ENCODE measurements at regions not wholly inside any gene's neighbourhood (a gene's known extent, or its start where the extent isn't known, plus 50 kb on each side); places are given as distances from the start of the nearest gene placed in this dataset.
A peak's percentile ranks its signal among the peaks of the same experiment; 100 is the strongest.

DNA sequence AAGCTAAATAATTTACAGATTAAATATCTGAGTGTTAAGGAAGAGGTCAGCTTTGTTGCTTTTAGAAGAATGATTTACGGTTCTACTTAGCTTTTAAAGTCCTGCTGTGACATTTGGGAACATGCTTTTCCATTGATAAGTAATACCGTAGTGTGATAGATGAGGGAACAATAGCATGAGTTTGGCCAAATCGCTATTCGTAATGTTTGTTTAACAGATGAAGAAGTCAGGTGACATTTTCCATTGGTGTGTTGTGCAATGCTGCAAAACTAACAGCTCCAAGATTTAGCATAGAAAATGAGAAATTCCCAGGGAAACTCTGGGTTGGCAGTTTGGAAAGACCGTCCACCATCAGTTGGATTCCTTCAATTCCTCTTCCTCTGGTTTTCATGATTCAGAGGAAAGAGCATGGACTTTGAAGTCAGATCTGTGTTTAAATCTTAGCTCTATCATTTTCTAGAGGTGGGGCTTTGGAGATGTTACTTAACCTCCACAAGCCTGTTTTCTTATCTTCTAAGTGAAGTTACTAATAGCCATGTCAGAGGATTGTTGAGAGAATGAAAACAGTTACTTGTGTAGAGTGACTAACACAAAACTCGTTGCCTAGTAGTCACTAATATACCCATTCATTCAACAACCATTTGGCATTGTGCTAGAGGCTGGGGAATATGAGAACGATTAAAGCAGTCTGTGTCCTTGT is 140.4 kb upstream of the BMPER start:
- in situ Hi-C loops (cut with HindIII; ENCODE audit: low pct_unique_long_range_greater_than_20kb, low sequenced_read_pairs), result no loop called here
- DNase-seq (ENCODE audit: low read depth), result peak; percentile 87

DNA sequence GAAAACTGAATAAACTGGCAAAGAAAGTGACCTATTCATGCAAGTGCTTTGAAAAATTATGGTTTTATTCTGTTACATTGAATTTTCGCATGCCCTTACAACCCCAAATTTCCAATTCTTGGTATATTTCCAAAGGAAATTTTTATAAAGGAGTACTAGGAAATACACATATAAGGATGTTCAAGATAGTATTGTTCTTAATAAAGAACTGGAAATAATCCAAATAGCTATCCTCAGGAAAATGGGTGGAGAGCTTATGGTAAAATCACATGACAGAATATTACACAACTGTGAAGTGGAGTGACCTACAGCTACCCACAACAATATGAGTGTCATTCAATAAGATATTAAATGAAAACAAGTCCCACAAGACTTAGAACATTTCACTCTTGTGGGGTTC is 138.9 kb upstream of the BMPER start:
- no peak for DNase-seq (ENCODE audit: low read depth)
- in situ Hi-C loops (cut with HindIII; ENCODE audit: low pct_unique_long_range_greater_than_20kb, low sequenced_read_pairs), result no loop called here

DNA sequence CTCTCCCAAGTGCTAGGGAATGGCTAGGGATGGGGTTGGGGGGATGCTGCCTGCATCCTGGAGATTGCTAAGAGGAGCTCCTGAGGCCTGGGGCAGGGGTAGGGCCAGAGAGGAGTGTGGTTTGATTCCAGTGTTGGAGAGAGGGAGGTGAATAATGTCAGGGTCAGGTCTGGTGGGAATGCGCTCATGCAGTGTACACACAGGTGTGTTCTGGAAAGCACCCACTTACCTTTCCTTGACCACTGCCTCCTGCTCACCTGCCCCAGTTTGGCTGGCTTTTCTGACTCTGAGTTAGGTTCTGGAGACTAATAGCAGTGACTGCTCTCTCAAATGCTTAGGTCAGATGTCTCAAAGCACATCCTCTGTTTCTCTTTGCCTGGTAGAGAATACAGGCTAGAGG is 135.4 kb upstream of the BMPER start:
- DNase-seq (ENCODE audit: low read depth), result no peak
- in situ Hi-C loops (cut with HindIII; ENCODE audit: low pct_unique_long_range_greater_than_20kb, low sequenced_read_pairs), result no loop called here

DNA sequence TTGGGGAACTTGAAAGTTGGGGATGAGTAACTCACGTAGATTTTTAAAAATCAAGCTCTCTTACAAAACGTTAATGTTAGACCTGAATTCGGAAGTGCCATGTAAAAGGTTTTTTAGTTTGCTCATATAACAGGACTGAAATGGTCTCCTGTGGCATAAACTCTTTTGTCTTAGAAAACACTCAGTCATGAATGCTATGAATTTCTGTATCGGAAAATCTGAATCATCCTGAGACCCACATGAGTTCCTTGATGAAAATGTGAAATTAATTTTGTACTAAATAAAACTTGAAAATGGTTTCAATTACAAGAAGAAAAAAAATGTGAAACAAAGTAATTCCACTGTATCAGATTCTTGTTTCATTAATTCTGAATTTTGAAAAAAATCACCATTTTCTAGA is 134.8 kb upstream of the BMPER start:
- in situ Hi-C loops (cut with HindIII; ENCODE audit: low pct_unique_long_range_greater_than_20kb, low sequenced_read_pairs), result no loop called here
- no peak for DNase-seq (ENCODE audit: low read depth)

DNA sequence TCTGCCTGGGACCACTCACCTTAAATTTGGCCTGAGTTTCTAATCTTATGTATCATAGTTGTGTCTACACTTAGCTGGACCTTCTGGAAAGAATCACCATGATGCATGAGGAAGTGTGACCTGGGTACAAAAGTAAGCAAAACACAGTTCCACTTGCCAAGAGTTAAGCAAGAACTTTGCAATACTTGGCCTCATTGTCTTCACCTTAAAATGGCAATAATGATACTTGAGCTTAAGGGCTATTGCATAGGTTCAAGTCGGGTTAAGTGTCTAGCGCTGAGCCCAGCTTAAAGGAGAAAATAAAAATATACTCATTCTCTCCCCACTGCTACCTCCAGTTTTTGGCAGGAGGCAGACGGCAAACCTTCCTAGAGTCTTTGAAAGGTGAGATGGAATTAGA is 133.9 kb upstream of the BMPER start:
- DNase-seq (ENCODE audit: low read depth), result no peak
- in situ Hi-C loops (cut with HindIII; ENCODE audit: low pct_unique_long_range_greater_than_20kb, low sequenced_read_pairs), result no loop called here

DNA sequence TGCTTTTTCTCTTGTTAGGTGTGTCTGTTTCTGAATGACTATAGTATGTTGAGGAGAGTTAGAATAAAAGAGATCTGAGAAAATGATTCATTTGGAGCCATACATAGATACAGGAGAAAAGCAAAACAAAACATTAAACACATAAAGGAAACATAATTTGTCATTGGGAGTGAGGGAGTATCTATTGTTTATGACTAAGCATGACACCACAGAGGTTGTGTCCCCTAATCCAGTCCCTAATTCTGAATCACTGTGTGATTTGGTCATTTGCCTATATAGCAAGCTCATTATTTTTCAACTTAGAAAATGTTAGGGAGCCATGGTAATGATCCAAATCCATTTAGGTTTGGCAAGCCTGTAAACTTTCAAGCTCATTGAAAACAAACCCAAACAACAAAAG is 132.3 kb upstream of the BMPER start:
- in situ Hi-C loops (cut with HindIII; ENCODE audit: low pct_unique_long_range_greater_than_20kb, low sequenced_read_pairs), result no loop called here
- DNase-seq (ENCODE audit: low read depth), result peak; percentile 22

DNA sequence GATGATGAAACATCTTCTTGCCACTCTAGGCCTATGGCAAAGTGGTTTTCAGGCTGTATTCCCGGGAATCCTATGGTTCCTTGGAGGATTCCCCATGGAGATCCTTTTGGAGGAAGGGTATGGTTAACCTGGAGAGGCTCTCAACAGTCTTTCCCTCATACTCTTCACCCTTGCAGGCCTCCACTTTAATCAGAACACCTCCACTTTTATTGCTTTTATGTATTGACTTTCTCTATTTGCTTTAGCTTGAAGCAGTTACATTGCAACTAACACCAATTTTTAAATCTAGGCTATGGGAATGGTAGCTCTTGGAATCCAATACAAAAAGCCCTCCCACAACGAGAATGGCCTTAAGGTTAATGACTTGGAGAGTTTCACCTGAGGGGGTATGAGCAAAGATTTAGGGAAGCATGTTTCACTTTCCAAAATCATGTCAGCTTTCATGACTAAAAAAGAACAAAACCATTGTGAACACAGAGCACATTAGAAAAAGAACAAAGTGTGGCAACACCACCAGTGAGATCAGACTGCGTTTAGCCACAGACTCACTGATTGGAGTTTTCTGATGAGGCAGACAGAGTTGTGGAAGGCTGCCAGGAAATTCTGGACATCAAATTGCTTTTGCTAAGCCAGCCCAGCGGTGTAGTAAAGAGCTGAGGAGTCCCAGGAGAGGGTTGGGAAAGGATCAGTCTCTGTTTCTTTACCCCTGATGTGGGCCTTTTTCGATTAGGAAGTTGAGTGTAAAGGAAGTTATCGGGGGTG is 130.4 kb upstream of the BMPER start:
- no peak for DNase-seq (ENCODE audit: low read depth)
- in situ Hi-C loops (cut with HindIII; ENCODE audit: low pct_unique_long_range_greater_than_20kb, low sequenced_read_pairs), result no loop called here

DNA sequence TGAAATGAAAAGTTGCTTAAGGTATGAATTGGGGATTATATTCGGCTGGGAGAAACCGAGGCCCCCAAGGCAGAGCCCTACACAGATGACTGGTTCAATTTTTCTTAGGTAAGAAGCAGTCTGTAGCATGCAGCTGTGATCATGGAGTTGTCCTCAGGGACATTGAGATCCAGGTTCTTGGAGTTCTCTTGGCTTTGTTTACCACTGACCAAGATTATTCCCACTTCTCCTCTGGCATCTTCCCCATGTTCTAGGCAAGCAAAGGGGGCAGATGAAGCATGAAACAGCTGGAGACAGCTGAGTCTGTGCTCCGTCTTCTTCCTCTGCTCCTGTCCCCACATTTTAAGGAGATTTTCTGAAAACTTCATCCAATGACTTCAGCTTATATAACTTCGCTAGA is 129.5 kb upstream of the BMPER start:
- in situ Hi-C loops (cut with HindIII; ENCODE audit: low pct_unique_long_range_greater_than_20kb, low sequenced_read_pairs), result no loop called here
- DNase-seq (ENCODE audit: low read depth), result no peak

DNA sequence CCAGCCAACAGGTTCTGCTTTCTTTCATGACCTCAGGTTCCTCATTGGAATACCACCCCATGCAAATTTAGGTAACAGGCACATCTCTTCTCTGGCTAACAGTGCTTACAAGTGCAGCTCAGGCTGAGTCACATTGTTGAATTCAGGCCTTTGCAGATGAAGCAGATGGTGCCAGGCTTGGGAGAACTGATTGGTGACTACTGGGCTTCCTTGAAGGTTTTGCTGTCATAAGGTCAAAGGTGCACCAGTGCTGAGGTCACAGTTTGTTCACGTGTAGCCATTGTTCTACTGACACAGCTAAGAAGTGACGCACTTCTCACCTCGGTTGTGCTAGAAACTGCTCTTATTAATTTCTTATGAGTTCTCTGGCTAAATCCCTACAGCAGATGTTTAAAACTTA is 128.6 kb upstream of the BMPER start:
- DNase-seq (ENCODE audit: low read depth), result no peak
- in situ Hi-C loops (cut with HindIII; ENCODE audit: low pct_unique_long_range_greater_than_20kb, low sequenced_read_pairs), result no loop called here

DNA sequence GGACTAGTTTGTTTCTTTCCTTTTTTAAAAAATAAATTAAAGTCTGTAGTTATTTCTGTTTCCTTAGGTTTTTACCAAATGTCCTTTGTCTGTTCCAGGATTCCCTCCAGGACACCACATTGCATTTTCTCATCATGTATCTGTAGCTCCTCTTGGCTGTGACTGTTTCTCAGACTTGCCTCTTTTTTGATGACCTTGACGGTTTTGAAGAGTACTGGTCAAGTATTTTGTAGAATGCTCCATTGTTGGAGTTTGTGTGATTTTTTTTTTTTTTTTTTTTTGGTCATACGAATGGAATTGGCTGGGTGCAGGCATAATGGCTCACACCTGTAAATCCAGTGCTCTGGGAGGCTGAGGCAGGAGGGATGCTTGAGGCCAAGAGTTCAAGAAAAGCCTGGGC is 127.1 kb upstream of the BMPER start:
- in situ Hi-C loops (cut with HindIII; ENCODE audit: low pct_unique_long_range_greater_than_20kb, low sequenced_read_pairs), result no loop called here
- DNase-seq (ENCODE audit: low read depth), result no peak

DNA sequence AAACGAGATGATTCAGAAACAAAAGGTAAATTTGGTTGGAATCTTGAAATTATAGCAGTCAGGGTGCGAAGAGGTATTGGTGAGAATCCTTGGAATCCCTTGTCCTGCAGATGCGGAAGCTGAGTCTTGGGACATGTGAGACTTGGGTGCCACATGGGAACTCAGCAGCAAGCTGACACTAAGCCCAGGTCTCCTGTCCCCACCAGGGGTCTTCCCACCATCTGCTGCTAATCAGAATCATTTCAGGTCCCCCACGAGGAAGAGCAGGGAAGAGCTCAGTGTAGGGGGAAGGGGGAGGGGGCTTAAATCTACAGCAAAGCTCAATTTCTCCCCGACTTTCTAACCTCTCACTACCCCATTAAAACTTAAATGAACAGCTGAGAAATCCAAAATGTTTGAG is 126.1 kb upstream of the BMPER start:
- in situ Hi-C loops (cut with HindIII; ENCODE audit: low pct_unique_long_range_greater_than_20kb, low sequenced_read_pairs), result no loop called here
- DNase-seq (ENCODE audit: low read depth), result no peak

DNA sequence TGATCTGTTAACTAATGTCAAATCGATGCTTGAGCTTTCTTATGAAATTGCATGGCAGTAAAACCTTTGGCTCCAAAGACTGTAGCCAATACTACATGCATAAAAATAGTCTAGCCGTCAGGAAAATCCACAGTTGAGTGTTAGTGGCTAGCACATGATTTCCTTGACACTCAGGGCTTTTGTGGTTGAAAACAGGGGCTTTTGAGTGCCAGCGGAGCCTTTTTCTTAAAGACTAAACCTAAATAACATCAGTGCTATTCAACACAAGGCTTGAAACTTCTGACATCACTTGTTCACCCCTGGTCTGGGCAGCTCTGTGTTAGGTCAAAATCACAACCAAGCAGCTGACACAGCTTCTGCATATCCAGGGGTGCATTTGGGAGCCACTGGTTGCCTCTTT is 124.2 kb upstream of the BMPER start:
- in situ Hi-C loops (cut with HindIII; ENCODE audit: low pct_unique_long_range_greater_than_20kb, low sequenced_read_pairs), result no loop called here
- no peak for DNase-seq (ENCODE audit: low read depth)

DNA sequence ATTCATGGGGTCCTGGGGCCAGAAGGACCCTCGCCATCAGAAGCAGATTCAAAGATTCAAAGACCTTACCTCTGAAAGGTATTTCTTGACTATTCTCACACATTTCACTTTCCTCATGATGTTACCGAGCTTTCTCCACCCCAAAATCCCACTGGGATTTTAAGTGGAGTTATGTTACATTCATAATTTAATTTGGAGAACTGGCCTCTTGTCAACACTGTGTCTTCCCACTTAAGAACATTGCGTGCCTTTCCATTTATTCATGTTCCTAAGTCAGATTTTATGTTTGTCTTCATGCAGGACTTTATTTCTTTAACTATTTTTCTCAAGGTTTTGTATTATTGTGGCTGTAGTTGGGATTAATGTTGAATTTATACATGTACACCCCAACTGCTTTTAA is 123.5 kb upstream of the BMPER start:
- in situ Hi-C loops (cut with HindIII; ENCODE audit: low pct_unique_long_range_greater_than_20kb, low sequenced_read_pairs), result no loop called here
- no peak for DNase-seq (ENCODE audit: low read depth)

DNA sequence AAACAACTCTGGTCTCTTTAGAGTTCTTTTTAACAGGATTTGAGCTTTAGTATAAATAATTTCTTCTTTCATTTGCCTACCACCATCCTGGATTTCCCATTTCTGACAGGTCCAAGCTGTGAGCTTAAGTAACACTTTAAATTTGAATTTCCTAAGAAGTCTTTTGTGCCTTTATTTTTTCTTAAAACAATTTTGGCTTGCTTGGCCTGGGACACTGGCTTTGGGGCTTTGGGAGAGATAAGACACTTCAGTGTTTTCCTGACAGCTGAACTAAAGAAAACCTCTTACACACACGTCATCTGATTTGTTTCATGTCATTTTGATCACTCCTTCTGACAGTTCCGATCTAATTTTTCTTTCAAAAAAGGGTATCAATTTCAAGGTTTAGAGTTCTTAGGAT is 121.3 kb upstream of the BMPER start:
- in situ Hi-C loops (cut with HindIII; ENCODE audit: low pct_unique_long_range_greater_than_20kb, low sequenced_read_pairs), result no loop called here
- DNase-seq (ENCODE audit: low read depth), result no peak

DNA sequence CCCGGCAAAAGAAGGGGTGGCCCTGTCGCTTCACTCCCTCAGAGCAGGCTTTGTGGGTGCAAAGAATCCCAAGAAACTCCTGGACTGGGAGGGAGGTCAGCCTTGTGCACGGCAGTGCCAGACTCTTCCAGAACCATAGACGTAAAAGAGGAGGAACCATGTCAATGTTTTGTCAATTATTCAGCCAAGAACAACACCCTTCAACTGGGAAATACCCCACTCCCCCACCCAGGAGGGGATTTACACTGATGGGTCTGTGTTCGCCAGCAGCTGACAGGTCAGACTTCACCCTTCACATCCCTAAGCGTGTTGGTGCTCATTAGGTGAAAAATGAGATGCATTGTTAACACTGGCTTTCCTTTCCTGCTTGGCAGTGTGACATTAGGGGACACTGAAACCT is 116.8 kb upstream of the BMPER start:
- in situ Hi-C loops (cut with HindIII; ENCODE audit: low pct_unique_long_range_greater_than_20kb, low sequenced_read_pairs), result no loop called here

DNA sequence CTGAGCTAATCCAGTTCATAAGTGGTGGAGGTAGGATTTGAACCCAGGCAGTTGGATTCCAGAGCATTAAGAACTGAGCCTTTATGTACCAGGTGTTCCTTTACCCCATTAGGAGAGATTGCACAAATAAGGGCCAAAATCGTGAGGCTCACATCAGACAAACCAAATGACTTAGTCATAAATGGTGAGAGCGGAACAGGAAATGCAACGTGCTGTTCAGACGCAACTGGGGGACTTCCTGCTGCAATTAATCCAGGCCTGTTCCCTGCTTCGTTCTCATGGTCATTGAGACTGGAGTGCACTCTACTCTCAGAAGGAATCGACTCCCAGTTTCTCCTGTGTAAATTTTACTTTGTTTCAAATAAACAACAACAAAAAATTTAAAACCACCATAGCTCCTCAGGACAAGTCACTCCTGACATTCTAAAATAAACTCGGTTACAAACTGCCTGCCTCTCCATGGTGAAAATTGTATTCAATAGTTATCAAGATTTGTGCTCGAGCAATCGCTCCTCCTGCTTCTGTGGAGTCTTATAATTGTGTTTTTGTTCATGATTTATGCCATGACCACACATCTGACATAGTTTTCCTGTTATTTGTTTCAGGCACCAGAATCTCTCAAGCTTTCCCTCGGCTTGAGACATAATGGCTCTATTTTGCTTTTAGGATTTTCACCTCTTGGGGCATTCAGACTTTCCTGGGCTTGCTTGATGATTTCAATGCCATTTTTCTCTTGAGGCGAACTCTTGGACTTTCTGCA is 115.3 kb upstream of the BMPER start:
- no peak for DNase-seq (ENCODE audit: low read depth)
- in situ Hi-C loops (cut with HindIII; ENCODE audit: low pct_unique_long_range_greater_than_20kb, low sequenced_read_pairs), result no loop called here

More for the DNA sequence above, 116.8 kb upstream of the BMPER start:
- no peak for DNase-seq (ENCODE audit: low read depth)

DNA sequence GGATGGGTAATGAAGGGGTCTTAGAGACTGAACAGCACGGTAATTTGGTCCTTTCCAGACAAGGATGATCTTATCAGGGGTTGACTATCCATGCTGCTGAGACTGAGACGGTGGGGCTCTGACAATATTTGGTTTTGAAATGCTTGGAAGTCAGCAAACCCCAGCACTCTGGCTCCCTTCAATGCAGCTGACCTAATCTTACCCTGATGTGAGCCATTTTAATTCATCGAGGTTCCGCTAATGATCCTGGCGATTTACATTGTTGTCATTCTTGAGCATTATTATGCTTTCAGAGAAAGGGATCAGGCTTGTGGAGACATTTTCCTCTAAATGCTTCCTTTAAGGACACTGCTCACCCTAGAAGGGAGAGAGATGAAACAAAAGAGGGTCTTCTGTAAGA is 114.6 kb upstream of the BMPER start:
- no peak for DNase-seq (ENCODE audit: low read depth)
- in situ Hi-C loops (cut with HindIII; ENCODE audit: low pct_unique_long_range_greater_than_20kb, low sequenced_read_pairs), result no loop called here

DNA sequence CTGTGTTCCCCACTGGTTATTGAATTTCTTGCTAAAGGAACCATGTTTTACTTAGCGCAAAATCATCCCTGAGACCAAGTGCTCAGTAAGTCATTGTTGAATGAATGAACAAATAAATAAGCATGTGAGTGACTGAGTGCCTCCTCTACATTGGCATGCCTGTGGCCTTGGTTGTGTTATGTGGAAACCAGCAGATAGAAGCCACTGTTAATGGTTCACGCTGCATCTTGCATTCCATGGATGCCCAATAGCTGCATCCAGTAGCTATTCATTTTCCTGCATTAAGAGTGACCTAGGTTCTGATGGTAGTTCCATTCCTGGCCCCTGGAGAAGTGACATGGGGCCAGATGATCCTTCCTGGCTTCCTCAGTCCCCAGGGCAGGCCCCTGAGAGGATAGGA is 113.3 kb upstream of the BMPER start:
- in situ Hi-C loops (cut with HindIII; ENCODE audit: low pct_unique_long_range_greater_than_20kb, low sequenced_read_pairs), result no loop called here

DNA sequence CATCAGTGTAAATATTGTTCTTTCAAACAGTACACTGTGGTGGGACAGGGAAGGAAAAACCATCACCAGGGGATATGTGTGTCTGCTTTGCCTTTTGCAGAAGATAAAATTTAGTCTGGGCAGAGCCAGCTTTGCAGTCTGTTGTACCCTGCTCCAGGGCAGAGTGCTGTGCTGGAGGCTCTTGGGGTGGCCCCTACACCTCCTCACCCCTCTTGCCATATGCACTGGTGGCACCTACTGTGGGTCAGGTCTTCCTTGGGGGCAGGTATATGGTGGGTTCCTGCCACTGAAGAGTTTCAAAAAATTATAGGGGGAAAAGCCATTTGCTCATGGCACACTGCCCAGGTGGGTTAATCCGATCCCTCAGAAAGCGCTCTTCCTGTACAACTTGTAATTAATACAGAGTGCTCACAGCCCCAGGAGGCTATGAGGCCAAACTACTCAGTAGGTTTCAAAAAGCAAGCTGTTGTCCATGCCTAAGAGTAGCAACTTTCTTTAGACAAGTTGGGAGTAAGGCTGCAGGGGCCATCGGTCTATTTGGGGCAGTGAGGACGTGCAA is 112.7 kb upstream of the BMPER start:
- DNase-seq (ENCODE audit: low read depth), result no peak
- in situ Hi-C loops (cut with HindIII; ENCODE audit: low pct_unique_long_range_greater_than_20kb, low sequenced_read_pairs), result no loop called here

More for the DNA sequence above, 113.3 kb upstream of the BMPER start:
- DNase-seq (ENCODE audit: low read depth), result no peak
